GM18517 (cell line): ENCODE measurements at regions not wholly inside any gene's neighbourhood (a gene's known extent, or its start where the extent isn't known, plus 50 kb on each side); places are given as distances from the start of the nearest gene placed in this dataset.
"Not testable (repeated sequence)": the region's sequence is repeated elsewhere in the genome, so short reads cannot be mapped to it uniquely, and the experiment has no call there.

ENCODE experiments used
- ATAC-seq: cut with Tn5 transposase; IDR thresholded peaks from one replicate; pipeline ENCODE4 v1.9.1; 2021; ENCODE audit warnings: mild to moderate bottlenecking, moderate library complexity; ENCODE audit not compliant: unreplicated experiment

DNA sequence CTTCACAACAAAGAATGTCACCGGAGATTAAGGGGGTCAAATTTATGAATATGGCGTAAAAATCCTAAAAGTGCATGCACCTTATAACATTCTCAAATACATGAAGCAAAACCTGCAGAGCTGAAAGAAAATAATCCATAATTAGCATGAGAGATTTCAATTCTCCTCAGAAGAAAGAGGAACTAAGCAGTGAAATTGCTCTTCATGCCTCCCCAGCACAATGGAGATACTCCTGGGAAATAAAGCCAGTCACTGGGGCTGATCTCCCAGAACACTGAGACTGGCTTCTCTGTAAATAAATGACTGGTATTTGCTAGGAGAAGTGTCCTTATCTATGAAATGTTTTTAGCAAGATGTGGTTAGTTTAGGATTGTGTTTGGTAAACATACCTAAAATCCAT lies 68.1 kb downstream of the GOLGA6L6 start:
- not testable (repeated sequence) for ATAC-seq

DNA sequence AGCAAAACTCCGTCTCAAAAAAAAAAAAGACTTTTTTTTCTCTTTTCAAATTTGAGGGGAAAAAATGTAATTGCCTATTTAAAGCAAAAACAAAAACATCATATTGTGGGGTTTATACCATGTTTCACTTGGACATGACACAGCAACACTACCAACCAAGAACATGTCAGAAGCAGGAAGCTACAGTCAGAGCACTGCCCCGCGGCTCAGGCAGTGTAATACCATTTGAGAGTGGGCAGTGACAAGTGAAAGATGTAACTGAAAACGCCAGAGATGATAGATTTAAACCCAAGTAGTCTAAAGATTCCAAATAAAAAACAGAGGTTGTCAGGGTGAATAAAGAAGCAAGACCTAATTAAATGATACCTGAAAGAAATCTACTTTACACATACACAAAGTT lies 68.6 kb downstream of the GOLGA6L6 start:
- not testable (repeated sequence) for ATAC-seq

GRCh38 chr15:20470810-20471209 lies 70.8 kb downstream of the GOLGA6L6 start:
- ATAC-seq: not testable (repeated sequence)

DNA sequence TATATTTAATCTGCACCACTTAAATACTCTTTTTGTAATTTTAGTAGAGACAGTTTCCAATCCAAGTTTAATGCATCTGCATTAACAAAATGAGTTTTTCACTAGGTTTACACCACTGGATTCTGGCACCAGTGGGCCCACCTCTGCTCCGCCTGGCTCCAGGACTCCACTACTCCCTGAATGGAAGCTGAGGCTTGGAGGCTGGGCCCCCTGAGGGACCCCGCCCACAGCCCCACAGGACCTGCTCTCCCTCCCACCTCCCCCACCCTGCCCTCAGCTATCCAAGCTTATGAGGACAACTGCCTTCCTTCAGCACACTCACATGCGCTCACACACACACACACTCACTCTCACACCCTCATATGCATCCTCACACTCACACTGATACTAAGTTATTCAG lies 100.5 kb downstream of the GOLGA6L6 start:
- ATAC-seq: not testable (repeated sequence)

- not testable (repeated sequence) for ATAC-seq
Observed at GRCh38 chr15:20440390-20440789, 101.2 kb downstream of the GOLGA6L6 start.

GRCh38 chr15:20439111-20439510 lies 102.5 kb downstream of the GOLGA6L6 start:
- ATAC-seq: not testable (repeated sequence)

GRCh38 chr15:20438255-20438654 lies 103.3 kb downstream of the GOLGA6L6 start:
- ATAC-seq: not testable (repeated sequence)

GRCh38 chr15:20433468-20433867 lies 108.1 kb downstream of the GOLGA6L6 start:
- ATAC-seq: not testable (repeated sequence)

DNA sequence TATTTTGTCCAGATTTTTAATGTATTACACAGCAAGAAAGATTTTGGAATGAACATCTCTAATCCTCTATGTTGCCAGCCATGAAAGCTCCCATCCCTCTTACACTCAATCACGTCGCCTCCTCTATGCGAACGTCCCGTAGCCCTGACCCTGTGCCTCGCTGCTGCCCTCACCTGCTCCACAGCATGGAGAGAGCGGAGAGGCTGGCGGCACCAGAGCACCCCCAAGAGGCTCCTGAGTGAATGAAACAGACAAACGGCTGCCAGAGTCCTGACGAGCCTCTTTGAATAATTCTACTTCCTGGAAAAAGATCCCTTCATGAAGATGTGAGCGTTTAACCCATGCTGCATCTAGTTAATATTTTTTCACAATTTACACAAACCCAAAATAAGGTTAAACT lies 111.1 kb downstream of the GOLGA6L6 start:
- ATAC-seq: not testable (repeated sequence)

GRCh38 chr15:20420710-20421109 lies 120.9 kb downstream of the GOLGA6L6 start:
- not testable (repeated sequence) for ATAC-seq

GRCh38 chr15:20416618-20417017 lies 125.0 kb downstream of the GOLGA6L6 start:
- not testable (repeated sequence) for ATAC-seq

GRCh38 chr15:20409667-20410198 lies 131.9 kb downstream of the GOLGA6L6 start:
- ATAC-seq: not testable (repeated sequence)

DNA sequence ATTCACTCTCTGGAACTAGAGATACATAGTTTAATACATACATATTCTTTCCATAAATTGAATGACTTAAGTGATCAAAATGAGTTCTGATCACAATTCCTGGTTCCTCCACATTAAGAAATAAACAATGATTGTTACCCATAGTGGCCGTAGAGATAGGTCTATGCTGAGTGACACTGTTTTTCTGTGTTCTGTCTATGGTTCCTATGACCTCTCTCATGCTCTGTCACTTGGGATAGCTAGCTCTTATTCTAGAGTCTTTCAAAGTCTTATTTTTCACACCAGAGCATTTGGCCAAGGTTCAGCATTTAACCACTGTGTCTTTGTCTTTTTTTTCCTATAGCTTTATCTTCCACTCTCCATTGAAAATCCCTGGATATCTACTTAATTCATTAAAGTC lies 132.4 kb downstream of the GOLGA6L6 start:
- no peak for ATAC-seq

DNA sequence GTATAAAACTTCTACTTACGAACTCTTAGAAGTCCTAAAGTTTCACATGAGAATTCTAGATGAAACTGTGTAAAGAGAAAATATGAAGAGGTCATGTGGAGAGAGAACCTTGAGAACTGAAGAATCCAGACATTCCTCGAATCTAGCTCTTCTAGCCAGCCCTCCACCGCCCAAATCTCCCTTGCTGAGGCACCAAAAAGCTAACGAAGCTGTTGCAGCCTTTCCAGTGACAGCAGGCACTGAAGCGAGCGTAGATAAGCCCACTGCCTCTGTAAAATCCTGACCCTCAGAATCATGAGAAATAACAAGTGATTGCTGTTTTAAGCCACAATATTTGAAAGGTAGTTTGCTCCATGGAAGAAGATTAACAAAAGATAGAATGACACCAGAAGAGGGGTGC lies 134.0 kb downstream of the GOLGA6L6 start:
- ATAC-seq: no peak

- ATAC-seq: not testable (repeated sequence)
Observed at GRCh38 chr15:20404571-20404970, 137.0 kb downstream of the GOLGA6L6 start.

DNA sequence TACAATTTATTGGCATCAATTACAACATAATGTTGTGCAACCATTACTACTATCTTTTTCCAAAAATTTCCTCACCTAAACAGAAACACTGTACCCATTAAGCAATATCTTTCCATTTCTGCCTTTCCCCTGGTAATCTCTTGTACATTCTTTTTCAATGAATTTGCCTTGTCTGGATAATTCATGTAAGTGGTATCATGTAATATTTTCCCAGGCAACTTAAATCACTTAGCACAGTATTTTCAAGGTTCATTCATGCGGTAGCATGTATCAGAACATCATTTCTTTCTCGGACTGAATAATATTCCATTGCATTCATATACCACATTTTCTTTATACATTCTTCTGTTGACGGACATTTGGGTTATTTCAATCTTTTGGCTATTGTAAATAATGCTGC lies 139.0 kb downstream of the GOLGA6L6 start:
- not testable (repeated sequence) for ATAC-seq

- ATAC-seq: not testable (repeated sequence)
Observed at GRCh38 chr15:20401058-20401457, 140.5 kb downstream of the GOLGA6L6 start.

- ATAC-seq: not testable (repeated sequence)
Observed at GRCh38 chr15:20398680-20399079, 142.9 kb downstream of the GOLGA6L6 start.

- ATAC-seq: not testable (repeated sequence)
Observed at GRCh38 chr15:20388161-20388560, 153.4 kb downstream of the GOLGA6L6 start.

DNA sequence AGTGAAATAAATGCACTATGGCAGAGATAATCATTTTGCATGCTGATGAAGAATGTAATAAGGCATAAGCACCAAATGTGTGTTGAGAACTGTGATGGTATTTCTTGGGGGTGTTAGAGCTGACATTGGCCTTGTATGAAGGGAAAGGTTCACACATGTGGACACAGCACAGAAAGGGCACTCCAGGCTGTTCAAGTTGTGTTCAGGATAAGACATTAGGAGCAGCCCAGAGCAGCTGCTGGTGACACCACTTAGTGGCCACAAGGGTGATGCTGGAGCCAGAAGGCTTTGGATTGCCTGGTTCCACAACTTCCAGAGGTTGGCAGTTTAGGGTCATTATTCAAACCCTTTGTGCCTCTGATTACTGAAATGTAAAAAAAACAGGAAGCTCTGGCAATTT lies 155.4 kb downstream of the GOLGA6L6 start:
- no peak for ATAC-seq

DNA sequence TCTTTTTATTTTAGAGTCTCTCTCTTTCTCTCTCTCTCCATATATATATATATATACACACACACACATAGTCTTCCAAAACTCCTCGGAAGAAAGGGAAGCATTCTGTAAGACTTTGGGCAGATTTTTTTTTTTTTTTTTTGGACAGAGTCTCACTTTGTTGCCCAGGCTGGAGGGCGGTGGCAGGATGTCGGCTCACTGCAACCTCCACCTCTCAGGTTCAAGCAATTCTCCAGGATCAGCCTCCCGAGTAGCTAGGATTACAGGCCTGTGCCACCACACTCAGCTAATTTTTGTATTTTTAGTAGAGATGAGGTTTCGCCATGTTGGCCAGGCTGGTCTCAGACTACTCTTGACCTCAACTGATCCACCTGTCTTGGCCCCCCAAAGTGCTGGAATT lies 161.4 kb downstream of the GOLGA6L6 start:
- not testable (repeated sequence) for ATAC-seq

DNA sequence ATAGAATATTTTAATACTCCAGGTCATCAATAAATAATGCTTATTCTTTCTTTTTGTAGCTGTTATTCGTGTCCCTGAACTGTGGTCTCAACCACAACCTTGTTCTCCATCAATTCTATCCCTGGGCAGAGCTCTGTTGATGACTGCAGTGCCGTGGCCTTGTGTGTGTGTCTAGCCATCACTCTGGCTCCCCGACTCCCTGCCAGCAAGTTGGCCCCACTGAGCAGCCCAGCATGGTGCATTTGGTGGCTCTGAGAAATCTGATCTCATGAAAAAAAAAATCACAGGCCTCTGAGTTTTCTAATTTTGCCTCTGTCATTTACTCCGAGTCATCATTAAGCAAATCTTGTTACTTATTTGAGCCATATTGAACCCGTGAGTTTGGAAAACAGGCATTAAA lies 164.7 kb downstream of the GOLGA6L6 start:
- no peak for ATAC-seq

GRCh38 chr15:20372416-20372815 lies 169.2 kb downstream of the GOLGA6L6 start:
- not testable (repeated sequence) for ATAC-seq
